ENCODE measurements at regions not wholly inside any gene's neighbourhood (a gene's known extent, or its start where the extent isn't known, plus 50 kb on each side); places are given as distances from the start of the nearest gene placed in this dataset.

DNA sequence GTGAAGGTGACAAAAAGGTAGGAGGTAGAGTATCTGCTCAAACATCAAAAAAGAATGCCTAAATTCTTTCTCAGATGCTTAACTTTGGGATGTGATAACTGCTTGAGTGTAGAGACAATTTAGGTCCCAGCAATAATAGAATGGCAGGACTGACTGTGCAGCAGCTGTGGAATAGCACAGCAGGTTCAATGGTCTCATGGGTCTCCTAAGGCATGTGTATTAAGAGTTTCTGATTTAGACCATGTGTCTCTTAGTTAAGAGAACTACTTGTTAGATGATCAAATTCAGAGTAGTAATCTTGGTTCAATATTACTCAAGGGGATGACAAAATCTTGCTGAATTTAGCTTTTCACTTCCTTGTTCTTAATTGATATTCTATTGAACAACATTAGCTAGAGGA lies 72.0 kb downstream of the ALX1 start:
- no peak for DNase-seq (ENCODE audit: low spot score)

DNA sequence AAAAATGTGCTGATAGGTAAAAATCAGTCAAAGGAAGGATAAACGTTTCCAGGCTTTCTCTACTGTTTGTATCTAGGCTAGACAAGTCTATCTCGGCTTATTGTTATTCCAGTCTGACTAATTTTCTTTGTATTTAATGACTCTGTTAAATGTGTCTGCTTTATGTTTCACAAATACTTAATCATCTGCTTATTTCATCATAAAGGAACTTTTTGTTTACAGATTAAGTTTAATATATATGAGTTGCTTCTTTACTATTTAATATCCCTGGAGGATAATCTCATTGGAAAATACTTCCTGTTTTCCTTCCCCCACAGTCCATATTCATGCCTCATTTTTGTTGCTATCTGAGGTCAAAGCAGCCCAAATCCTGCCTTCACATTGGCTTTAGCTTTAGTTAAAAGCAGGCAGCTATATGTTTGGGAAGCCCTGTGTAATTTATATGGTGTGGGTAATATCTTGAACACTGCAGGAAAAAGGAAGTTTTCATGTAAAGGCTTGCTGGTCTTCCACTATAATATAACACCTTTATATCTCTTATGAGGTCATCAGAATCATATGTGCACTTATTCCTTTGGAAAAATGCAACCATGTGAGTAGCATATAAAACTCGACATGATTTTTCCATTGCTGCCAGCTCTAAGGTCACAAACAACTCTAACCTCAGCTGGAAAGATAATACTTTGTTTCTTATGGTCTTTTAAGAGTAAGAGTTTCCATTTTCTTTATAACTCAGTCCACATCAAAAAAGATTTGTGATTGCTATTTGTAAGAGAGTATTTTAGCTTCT lies 76.8 kb downstream of the ALX1 start:
- no peak for DNase-seq (ENCODE audit: low spot score)

DNA sequence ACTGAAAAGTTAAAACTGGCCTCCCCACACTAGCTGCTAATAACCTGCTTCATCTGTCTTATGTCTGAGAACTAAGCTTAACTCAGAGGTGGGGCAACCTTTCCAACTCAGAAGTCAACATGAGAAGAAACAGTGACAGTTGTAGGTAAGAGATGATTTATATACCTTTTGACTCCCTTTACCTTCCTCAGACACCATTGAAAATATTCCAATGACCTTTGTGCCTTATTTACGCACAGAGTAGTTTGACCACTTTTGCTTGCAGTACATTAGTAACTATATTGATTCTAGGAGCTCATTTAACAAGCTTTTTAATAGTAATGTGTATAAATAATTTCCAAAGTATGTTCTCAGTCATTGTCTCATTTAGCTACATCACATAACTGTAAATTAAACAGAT lies 77.6 kb downstream of the ALX1 start:
- DNase-seq (ENCODE audit: low spot score): no peak

DNA sequence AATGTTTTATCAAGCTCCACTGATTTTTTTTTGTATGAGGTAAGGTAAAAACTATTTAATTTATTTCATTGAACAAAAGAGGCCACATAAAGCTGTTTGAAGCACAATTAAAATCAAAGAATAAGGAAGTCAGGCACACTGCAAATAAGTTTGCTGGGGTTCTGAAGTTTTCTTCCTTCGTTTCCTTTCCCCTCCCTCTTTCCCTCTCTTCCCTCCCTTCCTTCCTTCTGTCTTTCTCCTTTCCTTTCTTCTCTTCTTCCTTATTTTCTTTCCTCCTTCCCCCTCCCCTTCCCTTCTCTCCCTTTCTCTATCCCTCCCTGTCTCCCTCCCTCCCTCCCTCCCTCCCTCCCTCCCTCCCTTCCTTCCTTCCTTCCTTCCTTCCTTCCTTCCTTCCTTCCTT lies 78.7 kb downstream of the ALX1 start:
- no peak for DNase-seq (ENCODE audit: low spot score)

DNA sequence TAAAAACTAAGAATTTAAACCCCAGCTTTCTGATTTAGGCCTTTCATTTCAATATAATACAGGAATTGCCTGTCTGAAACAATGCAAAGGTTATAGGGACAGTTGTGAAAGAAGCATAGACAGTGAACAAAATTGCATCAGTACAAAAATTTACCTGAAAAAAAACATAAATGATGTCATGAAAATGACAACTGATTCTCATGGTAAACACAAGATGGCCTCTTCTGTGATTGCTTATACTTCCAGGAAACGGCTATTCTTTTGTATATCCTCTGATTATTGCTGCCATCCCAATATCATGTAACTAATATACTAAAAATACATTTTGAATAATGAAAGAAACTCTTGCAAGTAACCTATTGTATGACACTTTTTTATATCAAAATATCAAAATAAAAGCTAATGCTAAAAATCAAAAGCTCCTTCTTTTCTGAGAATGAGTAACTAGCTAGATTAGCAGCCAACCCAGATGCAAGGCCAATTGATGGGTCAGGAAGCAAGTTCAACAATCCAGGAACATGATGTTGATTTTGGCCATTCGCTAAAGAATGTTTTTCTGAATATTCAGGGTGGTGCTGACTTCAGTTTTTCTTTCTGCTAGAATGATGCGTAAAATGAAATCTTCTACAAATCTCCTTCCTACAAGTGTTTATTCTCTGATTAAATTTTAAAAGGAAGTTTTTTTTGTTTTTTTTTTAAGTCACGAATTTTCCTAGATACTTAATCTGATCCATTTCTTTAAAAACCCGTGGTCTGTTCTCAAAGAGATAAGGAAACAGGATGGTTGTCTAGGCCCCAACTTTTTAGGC lies 83.6 kb downstream of the ALX1 start:
- DNase-seq (ENCODE audit: low spot score): no peak

DNA sequence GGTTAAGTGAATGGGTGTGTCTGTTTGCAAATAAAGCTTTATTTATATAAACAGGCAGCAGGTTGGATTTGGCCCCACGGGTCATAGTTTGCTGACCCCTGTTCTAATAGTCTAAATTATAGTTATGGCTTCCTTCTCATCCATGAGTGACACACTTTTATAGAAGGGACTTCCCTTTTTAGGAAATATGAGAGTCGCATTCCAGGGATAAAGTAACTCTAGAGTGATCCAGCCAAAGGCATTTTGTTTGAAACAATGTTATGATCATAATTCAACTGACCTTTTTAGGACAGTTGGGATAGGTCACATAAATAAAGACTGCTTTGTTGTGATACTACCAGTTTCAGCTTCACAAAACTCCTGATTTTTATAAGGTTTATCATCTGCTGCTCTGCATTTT lies 87.9 kb downstream of the ALX1 start:
- no peak for DNase-seq (ENCODE audit: low spot score)

DNA sequence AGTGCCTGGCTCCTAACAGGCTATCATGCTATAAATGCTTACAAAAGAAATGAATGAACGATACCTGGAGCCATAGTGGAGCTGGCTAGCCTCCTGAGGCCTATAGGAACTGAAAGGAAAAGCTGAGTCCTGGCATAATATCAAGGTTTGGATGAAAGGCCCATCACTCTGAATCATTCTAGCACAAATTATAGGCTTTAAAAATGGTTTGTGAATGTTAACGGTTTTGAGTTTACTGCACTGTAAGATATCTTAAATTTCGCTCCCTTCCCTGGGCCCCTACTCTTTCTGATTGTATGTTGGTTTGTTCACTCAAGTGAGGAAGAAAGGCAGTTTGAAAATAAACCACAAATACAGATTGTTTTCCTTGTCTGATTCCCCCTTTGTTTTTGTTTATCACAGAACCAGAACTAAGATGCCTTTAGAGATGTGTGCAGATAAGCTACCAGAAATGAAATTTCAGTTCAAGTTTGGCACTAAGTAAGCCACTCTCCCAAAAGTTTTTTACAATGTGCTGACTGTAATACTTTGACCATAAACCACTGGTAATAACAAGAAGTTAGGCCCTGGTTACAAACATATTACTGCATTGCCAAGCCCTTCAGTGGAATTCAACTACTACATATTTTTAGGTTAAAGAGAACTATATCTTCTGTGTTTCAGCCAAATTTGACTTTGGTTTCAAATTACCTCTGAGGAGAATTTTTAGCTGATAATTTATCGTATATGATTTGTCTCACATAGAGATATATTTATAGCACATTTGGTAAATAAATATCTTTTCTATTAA lies 89.5 kb downstream of the ALX1 start:
- DNase-seq (ENCODE audit: low spot score): no peak

DNA sequence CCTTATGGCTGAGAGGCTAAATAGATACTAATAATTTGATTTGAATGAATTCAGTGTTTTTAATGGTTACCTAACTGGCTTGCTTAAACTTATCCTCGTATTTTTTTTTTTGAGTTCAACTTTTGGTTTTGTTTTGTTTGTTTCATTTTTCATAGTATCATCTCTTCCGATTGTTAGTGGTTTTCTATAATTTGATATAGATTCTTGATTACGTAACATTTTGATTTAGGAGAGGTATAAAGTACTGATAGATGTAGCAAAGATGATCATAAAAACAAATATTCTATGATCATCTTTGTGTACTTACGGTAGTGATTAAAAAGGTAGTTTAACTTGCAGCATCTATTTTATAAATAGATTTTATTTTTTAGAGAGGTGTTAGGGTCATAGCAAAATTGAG lies 93.0 kb downstream of the ALX1 start:
- no peak for DNase-seq (ENCODE audit: low spot score)

DNA sequence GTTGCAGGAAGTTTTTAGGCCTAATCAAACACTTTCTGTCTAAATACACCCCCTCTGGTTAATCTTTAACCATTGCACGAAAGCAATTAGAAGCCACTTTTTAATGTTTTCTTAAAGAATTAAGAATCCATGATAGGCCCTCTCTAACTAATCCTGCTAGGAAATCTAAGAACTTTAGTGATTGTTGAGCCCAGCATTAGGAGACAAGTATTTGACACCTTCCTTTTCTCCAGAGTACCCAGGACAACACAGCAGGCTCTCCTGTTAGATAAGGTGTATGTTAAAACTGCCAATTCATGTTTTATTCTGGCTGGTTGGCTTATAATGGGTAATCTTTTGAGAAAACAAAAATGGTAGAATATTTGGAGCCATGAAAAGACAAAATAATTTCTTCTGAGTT lies 95.0 kb downstream of the ALX1 start:
- DNase-seq (ENCODE audit: low spot score): no peak

DNA sequence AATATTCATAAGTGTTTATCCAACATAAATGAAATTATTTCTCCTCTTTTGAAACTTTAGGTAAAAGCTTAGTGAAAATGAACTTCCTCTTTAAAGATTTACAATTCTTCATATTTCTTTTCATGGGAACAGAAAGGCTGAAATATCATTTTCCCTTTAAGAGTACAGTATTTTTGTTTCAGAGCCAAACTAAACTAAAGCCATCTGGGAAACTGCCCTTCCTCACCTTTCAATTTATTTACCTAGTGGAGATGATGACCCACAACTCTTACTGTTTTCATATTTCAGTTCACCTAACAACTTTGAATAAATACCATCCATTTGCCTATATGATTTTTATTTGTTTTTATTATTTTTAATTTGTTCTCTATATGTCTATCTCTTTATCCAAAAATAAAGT lies 105.4 kb downstream of the ALX1 start:
- DNase-seq (ENCODE audit: low spot score): no peak

DNA sequence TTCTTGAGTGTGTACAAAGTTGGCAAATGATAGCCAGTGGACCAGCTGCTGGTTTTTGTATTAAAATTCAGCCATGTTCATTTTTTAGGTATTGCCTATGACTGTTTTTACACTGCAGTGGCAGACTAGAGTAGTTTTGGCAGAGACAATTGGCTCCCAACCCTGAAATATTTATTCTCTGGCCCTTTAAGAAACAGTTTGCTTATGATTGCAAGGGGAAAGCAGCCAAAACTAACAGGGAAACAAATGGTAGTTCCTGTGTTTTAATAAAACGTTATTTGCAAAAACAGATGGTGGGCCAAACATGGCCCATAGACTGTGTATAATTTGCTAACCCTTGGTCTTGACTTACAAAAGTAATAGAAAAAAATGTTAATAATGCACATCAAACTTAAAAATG lies 110.2 kb downstream of the ALX1 start:
- no peak for DNase-seq (ENCODE audit: low spot score)

DNA sequence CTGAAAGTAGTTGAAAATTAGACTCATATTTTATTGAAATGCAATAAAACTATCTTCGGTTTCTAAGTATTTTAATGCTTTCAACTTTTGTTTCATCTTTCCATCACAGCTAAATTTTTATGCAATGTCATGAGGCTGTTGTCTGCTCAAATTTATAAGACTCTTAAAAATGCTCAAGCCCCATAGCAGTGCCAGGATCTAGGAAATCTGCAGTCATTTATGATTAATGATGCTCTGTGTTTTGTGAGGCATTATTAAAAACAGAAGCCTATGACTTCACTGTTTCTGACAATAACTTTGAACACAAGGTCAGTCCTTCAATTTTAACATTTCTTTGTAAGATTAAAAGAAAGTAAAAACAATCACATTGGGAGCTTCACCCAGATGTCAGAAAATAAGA lies 112.5 kb downstream of the ALX1 start:
- DNase-seq (ENCODE audit: low spot score): no peak

DNA sequence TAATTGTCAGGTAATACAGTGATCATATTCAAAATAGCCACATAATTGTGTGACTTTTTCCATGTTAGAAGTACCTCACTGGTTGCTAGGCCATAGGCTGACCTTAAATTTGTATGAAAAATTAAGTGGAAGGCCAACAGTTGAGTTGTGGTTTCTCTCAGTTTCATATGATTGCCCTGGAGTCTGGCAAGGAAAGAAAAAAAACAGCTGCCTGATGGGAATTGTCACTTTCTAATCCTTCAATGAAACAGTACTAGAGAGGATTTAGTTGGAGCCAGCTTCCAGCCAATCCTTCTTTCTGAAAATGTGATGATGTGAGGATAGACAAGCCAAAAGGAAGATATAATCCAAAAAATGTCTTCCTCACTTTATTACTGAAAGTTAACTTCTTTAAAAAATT lies 113.6 kb downstream of the ALX1 start:
- no peak for DNase-seq (ENCODE audit: low spot score)

DNA sequence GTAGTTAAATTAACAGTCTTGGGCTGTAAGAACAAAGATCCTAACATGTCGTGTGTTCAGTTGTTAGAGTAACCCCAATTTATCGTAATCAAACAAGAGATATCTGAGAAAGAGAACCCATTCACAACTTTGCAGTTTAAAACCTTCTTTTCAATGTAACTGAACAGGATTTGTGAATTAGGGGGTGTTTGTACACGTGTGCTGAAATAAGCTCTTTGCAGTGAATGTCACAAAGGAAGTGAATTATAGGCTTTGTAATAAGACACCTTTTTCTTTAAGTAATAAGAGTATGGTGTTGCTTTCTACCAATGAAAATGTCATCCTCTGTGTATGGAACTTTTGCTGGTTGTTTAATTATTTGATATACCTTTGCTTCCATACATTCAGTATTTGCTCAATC lies 114.0 kb downstream of the ALX1 start:
- no peak for DNase-seq (ENCODE audit: low spot score)

DNA sequence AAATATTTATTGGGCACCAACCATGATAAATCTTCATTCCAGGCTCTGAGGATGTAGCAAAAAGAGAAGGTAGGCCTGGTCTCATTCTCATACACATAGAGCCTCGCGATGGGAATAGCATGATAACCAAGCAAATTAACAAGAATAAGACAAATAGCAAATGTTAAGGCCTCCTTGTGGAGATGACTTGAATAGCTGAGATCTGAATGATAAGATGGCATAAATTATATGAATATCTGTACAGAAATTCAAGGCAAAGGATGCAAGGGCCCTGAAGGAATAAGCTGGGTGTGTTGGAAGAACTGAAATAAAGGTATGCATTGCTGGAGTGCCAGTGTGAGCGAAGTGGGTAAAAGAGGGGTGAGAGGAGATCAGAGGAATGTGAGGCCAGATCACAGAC lies 114.8 kb downstream of the ALX1 start:
- DNase-seq (ENCODE audit: low spot score): no peak

DNA sequence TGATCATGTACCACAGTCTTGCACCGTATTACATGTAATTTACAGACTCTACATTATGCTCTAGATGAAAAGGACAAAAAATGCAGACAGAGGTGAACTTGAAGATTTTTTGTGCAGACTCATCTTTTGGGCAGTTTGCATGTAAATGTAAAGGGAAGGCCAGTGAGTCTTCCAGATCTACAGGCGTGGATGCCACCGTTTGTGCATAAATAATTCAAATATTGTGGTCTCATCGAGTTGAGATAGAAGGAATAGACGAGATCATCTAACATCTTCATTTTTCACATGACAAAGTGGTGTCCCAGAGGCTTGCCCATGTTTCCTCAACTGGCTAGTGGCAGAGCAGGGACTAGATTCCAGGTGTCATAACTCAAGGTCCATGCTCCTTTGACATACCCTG lies 125.2 kb downstream of the ALX1 start:
- no peak for DNase-seq (ENCODE audit: low spot score)

DNA sequence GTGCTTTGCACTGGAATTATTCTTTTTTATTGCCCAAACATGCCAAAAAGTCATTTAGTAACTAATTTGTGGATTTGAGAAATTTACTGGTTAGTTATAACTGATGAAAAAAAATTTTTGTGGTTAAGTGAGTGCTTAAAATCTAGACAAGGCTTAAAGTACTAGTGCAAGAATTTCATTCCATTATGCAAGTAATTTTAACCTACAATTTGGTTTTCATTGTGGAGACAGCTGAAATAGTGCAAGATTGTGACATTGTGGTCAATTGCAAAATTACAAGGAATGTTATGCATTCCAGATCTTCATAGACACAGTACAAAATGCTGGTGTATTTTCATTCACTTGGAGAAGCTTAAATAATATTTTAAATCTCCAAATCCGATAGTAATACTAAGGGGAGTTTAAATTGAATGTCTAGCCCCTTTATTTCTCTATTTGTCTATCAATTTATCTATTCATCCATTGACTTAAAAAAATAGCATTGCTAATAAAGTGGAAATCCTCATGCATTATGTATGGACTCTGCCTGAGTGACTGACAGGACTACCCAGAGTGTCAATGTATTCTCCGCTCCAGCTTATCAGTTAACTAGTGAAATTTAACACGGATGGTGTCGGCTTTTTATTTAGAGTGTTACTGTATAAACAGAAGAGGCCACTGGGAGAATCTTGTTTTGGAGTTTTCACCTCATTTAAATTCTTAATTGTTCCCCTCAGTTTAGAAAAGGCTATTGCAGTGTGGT lies 125.9 kb downstream of the ALX1 start:
- DNase-seq (ENCODE audit: low spot score): no peak

DNA sequence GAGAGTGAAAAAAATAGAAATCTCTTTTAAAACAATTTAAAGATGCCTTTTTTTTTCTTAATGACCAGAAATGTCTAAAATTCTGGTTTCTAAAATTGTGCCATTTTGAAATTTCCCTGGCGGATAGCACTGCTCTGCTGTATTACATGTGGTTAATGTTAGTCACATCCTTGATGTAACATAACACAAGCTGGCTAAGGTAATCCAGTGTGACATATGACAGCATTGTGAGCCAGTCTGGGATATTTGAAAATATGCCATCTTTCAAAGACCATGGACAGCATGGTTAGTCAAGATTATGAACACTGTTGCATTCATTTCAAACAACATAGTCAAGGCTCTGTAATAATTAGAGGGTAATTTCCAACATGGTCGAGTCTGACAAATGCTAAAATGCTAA lies 133.2 kb downstream of the ALX1 start:
- DNase-seq (ENCODE audit: low spot score): no peak

DNA sequence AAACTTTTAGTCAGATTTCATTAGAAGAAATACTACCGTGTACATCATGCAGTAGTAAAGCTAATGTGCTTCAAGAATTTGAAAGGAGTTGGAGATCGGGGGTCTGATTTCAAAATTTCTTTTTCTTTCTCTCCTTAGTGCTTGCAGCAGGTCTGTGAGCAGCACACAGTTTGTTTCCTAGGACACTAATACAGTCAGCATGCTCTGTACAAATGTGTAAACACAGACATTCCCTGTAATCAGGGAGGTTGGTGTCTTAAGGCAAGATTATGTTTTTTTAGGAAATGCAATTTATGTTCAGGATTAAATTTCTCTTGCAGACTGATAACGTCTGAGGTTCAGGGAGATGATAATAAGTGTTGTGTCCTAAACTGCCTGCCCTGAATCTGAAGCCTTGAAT lies 142.7 kb downstream of the ALX1 start:
- no peak for DNase-seq (ENCODE audit: low spot score)

DNA sequence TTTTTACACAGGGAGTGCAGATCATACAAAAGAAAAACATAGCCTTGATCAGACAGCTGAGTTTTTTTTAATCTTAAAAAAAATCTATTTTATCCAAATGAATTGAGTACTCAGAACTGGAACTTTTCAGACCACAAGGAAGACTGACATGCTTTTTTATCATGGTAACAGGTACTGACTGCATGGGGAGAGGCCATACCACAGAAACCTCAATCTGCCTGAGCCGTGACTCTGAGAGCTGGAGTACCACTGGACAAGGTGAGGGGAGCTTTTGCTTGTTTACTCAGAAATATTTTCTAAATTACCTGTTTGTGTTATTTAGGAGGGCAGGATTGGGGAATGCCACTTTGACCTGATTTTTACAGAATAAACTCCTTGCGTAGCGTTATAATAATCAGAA lies 143.9 kb downstream of the ALX1 start:
- DNase-seq (ENCODE audit: low spot score): no peak

DNA sequence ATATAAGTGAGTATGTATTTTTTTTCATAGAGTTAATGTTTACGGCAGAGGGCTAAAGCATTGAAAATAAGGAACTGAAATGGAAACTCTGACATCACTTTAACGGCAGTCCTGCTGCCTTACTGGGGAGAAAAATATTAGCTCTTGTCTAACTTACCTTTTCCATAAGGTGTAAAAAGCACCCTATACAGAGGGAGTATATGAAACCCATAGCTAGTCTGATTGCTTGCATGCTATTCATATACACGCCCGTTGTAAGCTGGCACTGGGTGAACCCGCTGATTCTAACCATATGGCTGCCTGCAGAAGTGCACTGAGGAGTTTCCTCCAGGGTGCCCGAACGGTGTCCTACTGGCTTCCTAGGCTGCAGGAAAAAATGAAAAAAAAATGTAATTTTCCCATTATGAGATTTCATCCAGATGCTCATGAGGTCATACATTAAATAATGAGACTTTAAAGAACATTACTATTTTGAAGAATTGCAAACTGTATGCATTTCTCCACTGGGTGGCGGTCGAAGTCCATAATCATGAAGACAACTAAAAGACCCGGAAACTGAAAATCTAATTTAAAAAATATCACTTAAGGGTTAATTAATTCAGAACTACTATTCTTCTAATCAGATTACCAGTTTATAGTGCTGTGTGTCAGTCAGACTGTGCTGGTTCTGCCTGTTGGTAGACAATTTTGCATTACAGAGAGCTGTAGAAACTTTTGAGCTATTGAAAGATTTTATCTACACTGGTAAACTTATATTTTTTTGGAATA lies 144.7 kb downstream of the ALX1 start:
- DNase-seq (ENCODE audit: low spot score): peak; percentile 48

DNA sequence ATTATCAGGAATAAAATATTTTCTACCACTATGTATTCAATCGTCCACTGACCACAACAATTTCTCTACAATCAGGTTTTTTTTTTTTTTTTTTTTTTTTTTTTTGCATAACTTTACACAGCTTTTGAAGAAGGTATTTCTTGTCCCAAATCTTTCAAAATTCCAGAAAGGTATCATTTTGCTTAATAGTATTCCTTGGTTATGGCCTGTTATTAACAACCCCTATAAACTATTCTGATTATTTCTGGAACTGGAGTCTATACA lies 145.3 kb downstream of the ALX1 start:
- DNase-seq (ENCODE audit: low spot score): no peak

All from LoVo (cell line).